ENCODE measurements at regions not wholly inside any gene's neighbourhood (a gene's known extent, or its start where the extent isn't known, plus 50 kb on each side); places are given as distances from the start of the nearest gene placed in this dataset.
"Not testable (repeated sequence)": the region's sequence is repeated elsewhere in the genome, so short reads cannot be mapped to it uniquely, and the experiment has no call there.

- H3K36me3 ChIP-seq: no peaks in the 10 kb centered on the region
- intact Hi-C loops (cut with DNase I): no loop called here
- no peaks in the 10 kb centered on the region for H3K27me3 ChIP-seq (replicated peaks; ENCODE audit: insufficient read depth)
- H3K27ac ChIP-seq: no peak overlapping the region
- WGBS: 65% methylated on average over 1 of the region's 1 CpG
- TF ChIP-seq POLR2A (IDR thresholded peaks at IDR 0.05): no peak
- TF ChIP-seq POLR2AphosphoS5 (IDR thresholded peaks at IDR 0.05): no peak
- no peak for TF ChIP-seq CTCF (IDR thresholded peaks at IDR 0.05)
- H3K4me3 ChIP-seq: no peak overlapping the region
- no peaks in the 10 kb centered on the region for H3K4me1 ChIP-seq (replicated peaks)
- no peak for DNase-seq (ENCODE audit: low spot score)
- no peaks in the 10 kb centered on the region for H3K9me3 ChIP-seq
Measured at GRCh38 chr9:101814064-101814463, 75.6 kb upstream of the GRIN3A start.

GRCh38 chr9:101807879-101808278 lies 69.4 kb upstream of the GRIN3A start:
- H3K27ac ChIP-seq; H3K36me3 ChIP-seq; H3K9me3 ChIP-seq; H3K27me3 ChIP-seq (replicated peaks; ENCODE audit: insufficient read depth); H3K4me3 ChIP-seq; DNase-seq (ENCODE audit: low spot score); H3K4me1 ChIP-seq (replicated peaks); intact Hi-C loops (cut with DNase I): not testable (repeated sequence)
- WGBS: 100% methylated on average over 4 of the region's 4 CpGs

- Histone ChIP-seq H3K9me3 (no peaks in the 10 kb centered on the region), H3K27ac (no peak overlapping the region), H3K36me3 (no peaks in the 10 kb centered on the region), H3K4me3 (no peak overlapping the region), H3K27me3 (replicated peaks; ENCODE audit: insufficient read depth) (no peaks in the 10 kb centered on the region), H3K4me1 (replicated peaks) (no peaks in the 10 kb centered on the region)
- WGBS: 69% methylated on average over 5 of the region's 5 CpGs
- intact Hi-C loops (cut with DNase I): no loop called here
- TF ChIP-seq POLR2A (IDR thresholded peaks at IDR 0.05): no peak
- DNase-seq (ENCODE audit: low spot score): no peak
Measured at GRCh38 chr9:101796044-101796443, 57.6 kb upstream of the GRIN3A start.

GRCh38 chr9:101795147-101795546 lies 56.7 kb upstream of the GRIN3A start:
- no peak for TF ChIP-seq CTCF (IDR thresholded peaks at IDR 0.05)
- no peak for TF ChIP-seq POLR2A (IDR thresholded peaks at IDR 0.05)
- no peak for TF ChIP-seq POLR2AphosphoS5 (IDR thresholded peaks at IDR 0.05)
- no peak overlapping the region for H3K4me3 ChIP-seq
- intact Hi-C loops (cut with DNase I): no loop called here
- H3K4me1 ChIP-seq (replicated peaks): no peaks in the 10 kb centered on the region
- 90% methylated on average over 2 of the region's 2 CpGs for WGBS
- no peaks in the 10 kb centered on the region for H3K9me3 ChIP-seq
- no peaks in the 10 kb centered on the region for H3K27me3 ChIP-seq (replicated peaks; ENCODE audit: insufficient read depth)
- no peak overlapping the region for H3K27ac ChIP-seq
- DNase-seq (ENCODE audit: low spot score): no peak
- H3K36me3 ChIP-seq: no peaks in the 10 kb centered on the region

- no peaks in the 10 kb centered on the region for H3K36me3 ChIP-seq
- 84% methylated on average over 3 of the region's 3 CpGs for WGBS
- H3K4me1 ChIP-seq (replicated peaks): no peaks in the 10 kb centered on the region
- no peak overlapping the region for H3K4me3 ChIP-seq
- no peak overlapping the region for H3K27ac ChIP-seq
- no peaks in the 10 kb centered on the region for H3K9me3 ChIP-seq
- no peak for TF ChIP-seq CTCF (IDR thresholded peaks at IDR 0.05)
- TF ChIP-seq POLR2AphosphoS5 (IDR thresholded peaks at IDR 0.05): no peak
- no peak for TF ChIP-seq POLR2A (IDR thresholded peaks at IDR 0.05)
- DNase-seq (ENCODE audit: low spot score): no peak
- H3K27me3 ChIP-seq (replicated peaks; ENCODE audit: insufficient read depth): no peaks in the 10 kb centered on the region
- intact Hi-C loops (cut with DNase I): no loop called here
Measured at GRCh38 chr9:101792475-101792874, 54.0 kb upstream of the GRIN3A start.

GRCh38 chr9:101791938-101792337 lies 53.5 kb upstream of the GRIN3A start:
- H3K4me3 ChIP-seq: no peak overlapping the region
- intact Hi-C loops (cut with DNase I): no loop called here
- H3K27ac ChIP-seq: no peak overlapping the region
- TF ChIP-seq POLR2AphosphoS5 (IDR thresholded peaks at IDR 0.05): no peak
- peak in 1 of 4 experiments; percentile 30 for TF ChIP-seq CTCF (IDR thresholded peaks at IDR 0.05)
- no peaks in the 10 kb centered on the region for H3K36me3 ChIP-seq
- 7% methylated on average over 3 of the region's 3 CpGs for WGBS
- H3K27me3 ChIP-seq (replicated peaks; ENCODE audit: insufficient read depth): no peaks in the 10 kb centered on the region
- H3K4me1 ChIP-seq (replicated peaks): no peaks in the 10 kb centered on the region
- H3K9me3 ChIP-seq: no peaks in the 10 kb centered on the region
- DNase-seq (ENCODE audit: low spot score): peak; percentile 10

Data from prostate gland (tissue), 2 donors.